ENCODE measurements at regions not wholly inside any gene's neighbourhood (a gene's known extent, or its start where the extent isn't known, plus 50 kb on each side); places are given as distances from the start of the nearest gene placed in this dataset.

- intact Hi-C loops (cut with DNase I, micrococcal nuclease): no loop called here
- no peak for ATAC-seq
- no peak for TF ChIP-seq CTCF (IDR thresholded peaks at IDR 0.05)
- Histone ChIP-seq H3K4me3 (no peak overlapping the region), H3K4me1 (ENCODE audit: low read depth) (no peaks in the 10 kb centered on the region), H3K36me3 (ENCODE audit: low read depth) (no peaks in the 10 kb centered on the region), H3K9me3 (no peaks in the 10 kb centered on the region)
- no peak for DNase-seq
Observed at GRCh38 chr2:226427538-226428307, 371.9 kb downstream of the IRS1 start.

GRCh38 chr2:226426292-226426736 is 373.3 kb downstream of the IRS1 start:
- Histone ChIP-seq H3K9me3 (no peaks in the 10 kb centered on the region), H3K4me3 (no peak overlapping the region), H3K4me1 (ENCODE audit: low read depth) (no peaks in the 10 kb centered on the region), H3K36me3 (ENCODE audit: low read depth) (no peaks in the 10 kb centered on the region)
- ATAC-seq (no peak), DNase-seq (no peak)
- no peak for TF ChIP-seq CTCF (IDR thresholded peaks at IDR 0.05)
- intact Hi-C loops (cut with DNase I, micrococcal nuclease): no loop called here

GRCh38 chr2:226424971-226425370 is 374.6 kb downstream of the IRS1 start:
- no peak overlapping the region for H3K4me3 ChIP-seq
- DNase-seq (no peak), ATAC-seq (no peak)
- no peaks in the 10 kb centered on the region for H3K36me3 ChIP-seq (ENCODE audit: low read depth)
- TF ChIP-seq CTCF (IDR thresholded peaks at IDR 0.05): no peak
- no peaks in the 10 kb centered on the region for H3K4me1 ChIP-seq (ENCODE audit: low read depth)
- no peaks in the 10 kb centered on the region for H3K9me3 ChIP-seq
- intact Hi-C loops (cut with DNase I, micrococcal nuclease): no loop called here

GRCh38 chr2:226423498-226423960 is 376.1 kb downstream of the IRS1 start:
- DNase-seq: peak in 2 of 3 donors; percentile 11 to 40

GRCh38 chr2:226420646-226421045 is 379.0 kb downstream of the IRS1 start:
- DNase-seq (no peak), ATAC-seq (no peak)
- TF ChIP-seq CTCF (IDR thresholded peaks at IDR 0.05): no peak
- intact Hi-C loops (cut with DNase I, micrococcal nuclease): no loop called here
- H3K4me1 ChIP-seq (ENCODE audit: low read depth): no peaks in the 10 kb centered on the region
- no peaks in the 10 kb centered on the region for H3K36me3 ChIP-seq (ENCODE audit: low read depth)
- H3K9me3 ChIP-seq: no peaks in the 10 kb centered on the region
- H3K4me3 ChIP-seq: no peak overlapping the region

More at GRCh38 chr2:226423498-226423960, 376.1 kb downstream of the IRS1 start:
- H3K4me1 ChIP-seq (ENCODE audit: low read depth): no peaks in the 10 kb centered on the region
- H3K4me3 ChIP-seq: no peak overlapping the region
- intact Hi-C loops (cut with DNase I, micrococcal nuclease): no loop called here
- no peaks in the 10 kb centered on the region for H3K36me3 ChIP-seq (ENCODE audit: low read depth)
- ATAC-seq: peak; percentile 60
- TF ChIP-seq CTCF (IDR thresholded peaks at IDR 0.05): no peak
- H3K9me3 ChIP-seq: no peaks in the 10 kb centered on the region
